Neural cell (in vitro differentiated cells): ENCODE measurements at regions not wholly inside any gene's neighbourhood (a gene's known extent, or its start where the extent isn't known, plus 50 kb on each side); places are given as distances from the start of the nearest gene placed in this dataset.

Experiments used
- H2AFZ ChIP-seq: fragments of 200-600, 300-800 bp; sonication (generic), shearing (Covaris generic); 2 replicates; pipeline ENCODE4 v1.6.0; 2014; ENCODE audit warnings: low read depth, mild to moderate bottlenecking, antibody characterized with exemption, low read length, moderate library complexity
- H3F3A ChIP-seq: fragments of 200-600 bp; shearing (Covaris generic); 2 replicates; pipeline ENCODE4 v1.6.1; 2016; ENCODE audit warnings: mild to moderate bottlenecking, moderate library complexity, mixed read lengths, antibody characterized with exemption, low read length; ENCODE audit not compliant: insufficient read depth, poor library complexity, severe bottlenecking
- H3K27ac ChIP-seq: fragments of 200-600, 300-800 bp; sonication (generic), shearing (Covaris generic); 2 replicates; pipeline ENCODE4 v1.5.1; 2014; ENCODE audit warnings: mild to moderate bottlenecking, low read length, moderate library complexity
- H3K27me3 ChIP-seq: fragments of 300-800, 200-600 bp; sonication (generic), shearing (Covaris generic); 2 replicates; pipeline ENCODE4 v1.6.0; 2014; ENCODE audit warnings: mild to moderate bottlenecking, low read depth, low read length, moderate library complexity; ENCODE audit not compliant: insufficient read depth
- H3K36me3 ChIP-seq: fragments of 300-800, 200-600 bp; sonication (generic), shearing (Covaris generic); 2 replicates; pipeline ENCODE4 v1.5.1; 2014; ENCODE audit warnings: mild to moderate bottlenecking, antibody characterized with exemption, low read length, moderate library complexity; ENCODE audit not compliant: insufficient read depth
- H3K4me2 ChIP-seq: fragments of 300-800, 200-600 bp; sonication (generic), shearing (Covaris generic); 2 replicates; pipeline ENCODE4 v1.6.0; 2014; ENCODE audit warnings: mild to moderate bottlenecking, low read length
- H3K4me3 ChIP-seq: fragments of 300-800, 200-600 bp; sonication (generic), shearing (Covaris generic); 2 replicates; pipeline ENCODE4 v1.5.1; 2014; ENCODE audit warnings: mild to moderate bottlenecking, low read length, moderate library complexity
- H3K79me2 ChIP-seq: fragments of 200-600 bp; shearing (Covaris generic); replicated peaks from 2 replicates; pipeline ENCODE4 v1.6.0; 2014; ENCODE audit warnings: mild to moderate bottlenecking, low read length, moderate library complexity; ENCODE audit not compliant: insufficient read depth
- H3K9ac ChIP-seq: fragments of 300-800, 200-600 bp; sonication (generic), shearing (Covaris generic); 2 replicates; pipeline ENCODE4 v1.6.1; 2016; ENCODE audit warnings: mild to moderate bottlenecking, low read length, mixed read lengths
- H3K9me2 ChIP-seq: fragments of 200-600 bp; shearing (Covaris generic); 2 replicates; pipeline ENCODE4 v1.6.1; 2016; ENCODE audit warnings: mild to moderate bottlenecking, low read length, mixed read lengths; ENCODE audit not compliant: insufficient read depth
- H3K9me3 ChIP-seq: fragments of 200-600, 300-800 bp; sonication (generic), shearing (Covaris generic); 2 replicates; pipeline ENCODE4 v1.6.1; 2016; ENCODE audit warnings: mild to moderate bottlenecking, mixed run types, low read length, moderate library complexity, mixed read lengths
- H4K20me1 ChIP-seq: fragments of 200-600 bp; shearing (Covaris generic); 2 replicates; pipeline ENCODE4 v1.6.1; 2016; ENCODE audit warnings: mild to moderate bottlenecking, mixed run types; ENCODE audit not compliant: insufficient read depth
- CTCF ChIP-seq: fragments of 450-650 bp; IDR thresholded peaks from 2 replicates; pipeline ENCODE4 v1.5.1; 2014; ENCODE audit warnings: antibody characterized with exemption, mild to moderate bottlenecking, moderate library complexity; ENCODE audit not compliant: poor library complexity, severe bottlenecking
- EP300 ChIP-seq: fragments of 450-650 bp; conservative IDR thresholded peaks from 2 replicates; pipeline ENCODE4 v1.6.1; 2014; ENCODE audit warnings: antibody characterized with exemption, mild to moderate bottlenecking, moderate library complexity; ENCODE audit not compliant: poor library complexity, severe bottlenecking
- EZH2 ChIP-seq: fragments of 200-600, 300-800 bp; shearing (Covaris generic), sonication (generic); IDR thresholded peaks from 2 replicates; pipeline ENCODE4 v1.6.1; 2014; ENCODE audit warnings: antibody characterized with exemption, low read length, borderline replicate concordance, mild to moderate bottlenecking; ENCODE audit not compliant: insufficient read depth, poor library complexity, severe bottlenecking
- MXI1 ChIP-seq: fragments of 450-650 bp; conservative IDR thresholded peaks from 2 replicates; pipeline ENCODE4 v1.6.1; 2014; ENCODE audit warnings: antibody characterized with exemption, mild to moderate bottlenecking; ENCODE audit not compliant: poor library complexity, severe bottlenecking
- POLR2AphosphoS5 ChIP-seq: IDR thresholded peaks from 2 replicates; pipeline ENCODE4 v1.6.1; 2012
- RAD21 ChIP-seq: fragments of 450-650 bp; conservative IDR thresholded peaks from 2 replicates; pipeline ENCODE4 v1.6.1; 2014; ENCODE audit warnings: antibody characterized with exemption, mild to moderate bottlenecking, moderate library complexity
- SMC3 ChIP-seq: fragments of 450-650 bp; conservative IDR thresholded peaks from 2 replicates; pipeline ENCODE4 v1.6.1; 2014; ENCODE audit warnings: antibody characterized with exemption, mild to moderate bottlenecking, moderate library complexity; ENCODE audit not compliant: poor library complexity
- TAF1 ChIP-seq: IDR thresholded peaks from 2 replicates; pipeline ENCODE4 v1.6.1; 2012; ENCODE audit warnings: low read depth
- TF ChIP-seq, protein P1 (sequence below): IDR thresholded peaks from 2 replicates; pipeline ENCODE4 v1.6.1; 2012; ENCODE audit warnings: borderline replicate concordance

- Histone ChIP-seq H3K27me3 (no peaks in the 10 kb centered on the region), H3K9me2 (no peaks in the 10 kb centered on the region), H4K20me1 (no peaks in the 10 kb centered on the region), H3K36me3 (no peaks in the 10 kb centered on the region), H3K9ac (no peak overlapping the region), H3K4me2 (no peak overlapping the region), H2AFZ (no peak overlapping the region), H3F3A (no peaks in the 10 kb centered on the region), H3K4me3 (no peak overlapping the region), H3K79me2 (no peaks in the 10 kb centered on the region), H3K27ac (no peak overlapping the region), H3K9me3 (no peaks in the 10 kb centered on the region)
- TF ChIP-seq TAF1: no peak
- no peak for TF ChIP-seq POLR2AphosphoS5
- no peak for TF ChIP-seq EZH2
- no peak for TF ChIP-seq CTCF
- no peak for TF ChIP-seq SMC3
- TF ChIP-seq, protein P1, sequence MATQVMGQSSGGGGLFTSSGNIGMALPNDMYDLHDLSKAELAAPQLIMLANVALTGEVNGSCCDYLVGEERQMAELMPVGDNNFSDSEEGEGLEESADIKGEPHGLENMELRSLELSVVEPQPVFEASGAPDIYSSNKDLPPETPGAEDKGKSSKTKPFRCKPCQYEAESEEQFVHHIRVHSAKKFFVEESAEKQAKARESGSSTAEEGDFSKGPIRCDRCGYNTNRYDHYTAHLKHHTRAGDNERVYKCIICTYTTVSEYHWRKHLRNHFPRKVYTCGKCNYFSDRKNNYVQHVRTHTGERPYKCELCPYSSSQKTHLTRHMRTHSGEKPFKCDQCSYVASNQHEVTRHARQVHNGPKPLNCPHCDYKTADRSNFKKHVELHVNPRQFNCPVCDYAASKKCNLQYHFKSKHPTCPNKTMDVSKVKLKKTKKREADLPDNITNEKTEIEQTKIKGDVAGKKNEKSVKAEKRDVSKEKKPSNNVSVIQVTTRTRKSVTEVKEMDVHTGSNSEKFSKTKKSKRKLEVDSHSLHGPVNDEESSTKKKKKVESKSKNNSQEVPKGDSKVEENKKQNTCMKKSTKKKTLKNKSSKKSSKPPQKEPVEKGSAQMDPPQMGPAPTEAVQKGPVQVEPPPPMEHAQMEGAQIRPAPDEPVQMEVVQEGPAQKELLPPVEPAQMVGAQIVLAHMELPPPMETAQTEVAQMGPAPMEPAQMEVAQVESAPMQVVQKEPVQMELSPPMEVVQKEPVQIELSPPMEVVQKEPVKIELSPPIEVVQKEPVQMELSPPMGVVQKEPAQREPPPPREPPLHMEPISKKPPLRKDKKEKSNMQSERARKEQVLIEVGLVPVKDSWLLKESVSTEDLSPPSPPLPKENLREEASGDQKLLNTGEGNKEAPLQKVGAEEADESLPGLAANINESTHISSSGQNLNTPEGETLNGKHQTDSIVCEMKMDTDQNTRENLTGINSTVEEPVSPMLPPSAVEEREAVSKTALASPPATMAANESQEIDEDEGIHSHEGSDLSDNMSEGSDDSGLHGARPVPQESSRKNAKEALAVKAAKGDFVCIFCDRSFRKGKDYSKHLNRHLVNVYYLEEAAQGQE: no peak
- TF ChIP-seq MXI1: no peak
- no peak for TF ChIP-seq RAD21
- no peak for TF ChIP-seq EP300
Observed at GRCh38 chr12:124422142-124422569, 127.3 kb downstream of the RFLNA start.

DNA sequence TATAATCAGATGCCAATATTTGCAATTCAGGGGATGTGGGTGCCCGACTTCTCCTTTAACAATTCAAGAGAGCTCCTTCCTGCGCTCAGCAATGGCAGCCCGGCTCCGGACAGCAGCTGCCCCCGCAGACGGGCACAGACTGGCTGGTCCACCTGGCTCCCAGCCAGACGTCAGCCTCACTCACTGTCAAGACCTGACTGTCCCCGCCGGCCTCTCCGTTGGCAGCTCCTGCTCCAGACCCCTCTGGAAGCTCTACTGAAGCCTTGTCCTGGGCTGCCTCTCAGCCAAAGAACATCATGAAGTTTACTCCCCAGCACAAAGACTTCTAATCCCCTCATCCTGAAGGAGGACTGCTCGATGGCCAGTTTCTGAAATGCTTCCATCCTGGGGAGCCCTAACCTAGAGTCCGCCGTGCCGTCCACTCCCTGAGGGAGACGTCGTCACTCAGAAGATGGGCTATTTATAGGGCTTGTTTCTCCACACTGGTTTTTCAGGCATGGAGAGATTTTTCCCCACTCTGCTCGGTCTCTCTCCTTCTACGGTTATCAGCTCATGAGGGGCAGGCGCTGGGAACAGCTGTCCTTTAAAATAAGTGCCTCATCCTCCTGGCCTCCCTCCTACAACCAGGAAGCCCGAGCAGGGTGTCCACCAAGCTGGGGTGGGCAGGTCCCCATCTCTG, 126.2 kb downstream of the RFLNA start:
- no peak overlapping the region for H3K27ac ChIP-seq
- no peak overlapping the region for H3K4me2 ChIP-seq
- TF ChIP-seq CTCF (no peak), RAD21 (no peak), MXI1 (no peak), EP300 (no peak), POLR2AphosphoS5 (no peak), EZH2 (no peak), TAF1 (no peak), SMC3 (no peak)
- TF ChIP-seq, protein P1: no peak
- no peaks in the 10 kb centered on the region for H3K27me3 ChIP-seq
- no peaks in the 10 kb centered on the region for H3K9me2 ChIP-seq
- H3K9me3 ChIP-seq: no peaks in the 10 kb centered on the region
- no peak overlapping the region for H3K4me3 ChIP-seq
- no peaks in the 10 kb centered on the region for H3K36me3 ChIP-seq
- no peak overlapping the region for H3K9ac ChIP-seq
- H4K20me1 ChIP-seq: no peaks in the 10 kb centered on the region
- H2AFZ ChIP-seq: no peak overlapping the region
- H3F3A ChIP-seq: no peaks in the 10 kb centered on the region
- no peaks in the 10 kb centered on the region for H3K79me2 ChIP-seq
